ENCODE measurements at regions not wholly inside any gene's neighbourhood (a gene's known extent, or its start where the extent isn't known, plus 50 kb on each side); places are given as distances from the start of the nearest gene placed in this dataset.
A peak's percentile ranks its signal among the peaks of the same experiment; 100 is the strongest.

- no peak for DNase-seq (ENCODE audit: low read depth in 1 of 2, low spot score in 1 of 2)
- no peaks in the 10 kb centered on the region for H3K9me3 ChIP-seq (ENCODE audit: low read depth)
- H3K36me3 ChIP-seq, result no peaks in the 10 kb centered on the region
- TF ChIP-seq CTCF (IDR thresholded peaks at IDR 0.05; ENCODE audit: low read depth, low read length), result no peak
- H3K27me3 ChIP-seq, result no peaks in the 10 kb centered on the region
- H3K4me3 ChIP-seq, result no peak overlapping the region
- H3K27ac ChIP-seq, result no peak overlapping the region
- H3K4me1 ChIP-seq (ENCODE audit: low read depth), result no peaks in the 10 kb centered on the region
Measured at GRCh38 chr2:11051280-11051679, 104.0 kb upstream of the SLC66A3 start.

- no peak overlapping the region for H3K4me3 ChIP-seq
- no peak for DNase-seq (ENCODE audit: low read depth in 1 of 2, low spot score in 1 of 2)
- no peaks in the 10 kb centered on the region for H3K27me3 ChIP-seq
- no peaks in the 10 kb centered on the region for H3K36me3 ChIP-seq
- no peak for TF ChIP-seq CTCF (IDR thresholded peaks at IDR 0.05; ENCODE audit: low read depth, low read length)
- H3K27ac ChIP-seq, result no peak overlapping the region
- no peaks in the 10 kb centered on the region for H3K4me1 ChIP-seq (ENCODE audit: low read depth)
- H3K9me3 ChIP-seq (ENCODE audit: low read depth), result no peaks in the 10 kb centered on the region
Measured at GRCh38 chr2:11053546-11053945, 101.7 kb upstream of the SLC66A3 start.

- no peaks in the 10 kb centered on the region for H3K27me3 ChIP-seq
- no peak for DNase-seq (ENCODE audit: low read depth in 1 of 2, low spot score in 1 of 2)
- H3K9me3 ChIP-seq (ENCODE audit: low read depth), result no peaks in the 10 kb centered on the region
- H3K4me3 ChIP-seq, result no peak overlapping the region
- H3K4me1 ChIP-seq (ENCODE audit: low read depth), result no peaks in the 10 kb centered on the region
- H3K27ac ChIP-seq, result no peak overlapping the region
- H3K36me3 ChIP-seq, result no peaks in the 10 kb centered on the region
- TF ChIP-seq CTCF (IDR thresholded peaks at IDR 0.05; ENCODE audit: low read depth, low read length), result no peak
Measured at GRCh38 chr2:11054783-11055678, 100.2 kb upstream of the SLC66A3 start.

GRCh38 chr2:11055679-11056215 is 99.5 kb upstream of the SLC66A3 start:
- no peaks in the 10 kb centered on the region for H3K36me3 ChIP-seq
- no peak overlapping the region for H3K27ac ChIP-seq
- DNase-seq (ENCODE audit: low read depth in 1 of 2, low spot score in 1 of 2), result no peak
- no peak overlapping the region for H3K4me3 ChIP-seq
- no peaks in the 10 kb centered on the region for H3K9me3 ChIP-seq (ENCODE audit: low read depth)
- no peaks in the 10 kb centered on the region for H3K4me1 ChIP-seq (ENCODE audit: low read depth)
- H3K27me3 ChIP-seq, result no peaks in the 10 kb centered on the region
- no peak for TF ChIP-seq CTCF (IDR thresholded peaks at IDR 0.05; ENCODE audit: low read depth, low read length)

GRCh38 chr2:11056614-11057013 is 98.7 kb upstream of the SLC66A3 start:
- TF ChIP-seq CTCF (IDR thresholded peaks at IDR 0.05; ENCODE audit: low read depth, low read length), result no peak
- Histone ChIP-seq H3K4me3 (no peak overlapping the region), H3K36me3 (no peaks in the 10 kb centered on the region), H3K27ac (no peak overlapping the region), H3K9me3 (ENCODE audit: low read depth) (no peaks in the 10 kb centered on the region), H3K4me1 (ENCODE audit: low read depth) (no peaks in the 10 kb centered on the region), H3K27me3 (no peaks in the 10 kb centered on the region)
- peak in 1 of 2 donors; percentile 86 for DNase-seq (ENCODE audit: low read depth in 1 of 2, low spot score in 1 of 2)

All from cardiac muscle cell (in vitro differentiated cells and primary cell).